GM23248 (cell line): ENCODE measurements at regions not wholly inside any gene's neighbourhood (a gene's known extent, or its start where the extent isn't known, plus 50 kb on each side); places are given as distances from the start of the nearest gene placed in this dataset.

Experiments used
- EZH2 ChIP-seq: fragments of 200-600 bp; sonication (generic); IDR thresholded peaks from 2 replicates; pipeline ENCODE4 v1.6.1; 2018; ENCODE audit warnings: antibody characterized with exemption, mild to moderate bottlenecking; ENCODE audit not compliant: insufficient read depth, poor library complexity, severe bottlenecking
- EZH2phosphoT487 ChIP-seq: fragments of 200-600 bp; sonication (generic); IDR thresholded peaks from 2 replicates; pipeline ENCODE4 v1.6.1; 2018; ENCODE audit warnings: antibody characterized with exemption, moderate library complexity, mild to moderate bottlenecking, low read depth; ENCODE audit not compliant: insufficient read depth

GRCh38 chr19:34017601-34018000 is 154.7 kb upstream of the LSM14A start:
- TF ChIP-seq EZH2phosphoT487 (no peak), EZH2 (no peak)
